Nephron (organoid): ENCODE measurements at regions not wholly inside any gene's neighbourhood (a gene's known extent, or its start where the extent isn't known, plus 50 kb on each side); places are given as distances from the start of the nearest gene placed in this dataset.

Source experiments
- H3K27ac Mint-ChIP-seq, 3 experiments: 2 replicates each; pipeline ENCODE4 v1.8.0; 2020; ENCODE audit warnings: mixed read lengths in 3 of 3, mild to moderate bottlenecking in 2 of 3, moderate library complexity in 1 of 3
- H3K27me3 Mint-ChIP-seq: 2 replicates; pipeline ENCODE4 v1.8.0; 2021; ENCODE audit warnings: low read depth, mild to moderate bottlenecking, moderate library complexity, mixed read lengths
- H3K36me3 Mint-ChIP-seq: 2 replicates; pipeline ENCODE4 v1.8.0; 2020; ENCODE audit warnings: low read depth, mixed read lengths
- H3K4me1 Mint-ChIP-seq: 2 replicates; pipeline ENCODE4 v1.8.0; 2020; ENCODE audit warnings: mixed read lengths
- H3K4me3 Mint-ChIP-seq, 3 experiments: 2 replicates each; pipeline ENCODE4 v1.8.0; 2020; ENCODE audit warnings: mild to moderate bottlenecking in 3 of 3, mixed read lengths in 3 of 3, moderate library complexity in 2 of 3
- H3K9me3 Mint-ChIP-seq: 2 replicates; pipeline ENCODE4 v1.8.0; 2020; ENCODE audit warnings: mixed read lengths
- CTCF ChIP-seq, 3 experiments: fragments of 200-600 bp; sonication (generic); IDR thresholded peaks; one replicate each; pipeline ENCODE4 v1.5.0; 2021; ENCODE audit warnings: antibody characterized with exemption in 3 of 3; ENCODE audit not compliant: unreplicated experiment in 3 of 3

- Mint-ChIP-seq H3K4me1 (no peaks in the 10 kb centered on the region), H3K27me3 (no peaks in the 10 kb centered on the region), H3K27ac (peak overlapping the region in 1 of 3 experiments; percentile 20), H3K9me3 (peaks cover 3% of the 10 kb centered on the region), H3K36me3 (no peaks in the 10 kb centered on the region), H3K4me3 (no peak overlapping the region)
- TF ChIP-seq CTCF (IDR thresholded peaks at IDR 0.05; ENCODE audit: unreplicated experiment in 3 of 3) = no peak
Observed at GRCh38 chr6:11389977-11390376, 147.6 kb upstream of the TMEM170B start.

- H3K27me3 Mint-ChIP-seq = no peaks in the 10 kb centered on the region
- no peaks in the 10 kb centered on the region for H3K36me3 Mint-ChIP-seq
- H3K9me3 Mint-ChIP-seq = peaks cover 3% of the 10 kb centered on the region
- peak overlapping the region in 1 of 3 experiments; percentile 20 for H3K27ac Mint-ChIP-seq
- no peak for TF ChIP-seq CTCF (IDR thresholded peaks at IDR 0.05; ENCODE audit: unreplicated experiment in 3 of 3)
- no peak overlapping the region for H3K4me3 Mint-ChIP-seq
- H3K4me1 Mint-ChIP-seq = peaks cover under 1% of the 10 kb centered on the region
Observed at GRCh38 chr6:11388983-11389944, 148.3 kb upstream of the TMEM170B start.

- TF ChIP-seq CTCF (IDR thresholded peaks at IDR 0.05; ENCODE audit: unreplicated experiment in 3 of 3) = no peak
- Mint-ChIP-seq H3K4me1 (peaks cover 4% of the 10 kb centered on the region), H3K27ac (no peak overlapping the region), H3K4me3 (no peak overlapping the region), H3K36me3 (no peaks in the 10 kb centered on the region), H3K9me3 (peaks cover 3% of the 10 kb centered on the region), H3K27me3 (no peaks in the 10 kb centered on the region)
Observed at GRCh38 chr6:11387707-11388430, 149.7 kb upstream of the TMEM170B start.

DNA sequence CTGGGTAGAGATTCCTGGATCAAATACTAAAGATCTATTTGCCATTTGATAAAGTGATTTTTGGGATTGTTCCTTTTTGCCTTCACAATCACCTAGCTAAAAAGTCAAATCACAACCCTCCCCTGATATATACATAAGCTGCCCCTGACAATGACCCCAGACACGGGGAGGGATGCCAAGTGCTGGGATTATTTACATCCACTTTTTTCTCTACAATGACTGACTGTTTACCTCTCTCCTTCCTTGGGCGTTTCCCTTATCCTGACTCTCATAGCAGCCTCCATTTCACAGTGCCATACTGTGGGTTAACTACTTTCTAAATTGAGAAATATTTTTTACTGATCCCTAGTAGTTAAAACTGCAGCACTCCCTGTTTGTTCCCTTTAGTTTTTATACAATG is 150.8 kb upstream of the TMEM170B start:
- H3K9me3 Mint-ChIP-seq = no peaks in the 10 kb centered on the region
- no peaks in the 10 kb centered on the region for H3K27me3 Mint-ChIP-seq
- no peak for TF ChIP-seq CTCF (IDR thresholded peaks at IDR 0.05; ENCODE audit: unreplicated experiment in 3 of 3)
- no peak overlapping the region for H3K4me3 Mint-ChIP-seq
- no peak overlapping the region for H3K27ac Mint-ChIP-seq
- peaks cover 4% of the 10 kb centered on the region for H3K4me1 Mint-ChIP-seq
- no peaks in the 10 kb centered on the region for H3K36me3 Mint-ChIP-seq

DNA sequence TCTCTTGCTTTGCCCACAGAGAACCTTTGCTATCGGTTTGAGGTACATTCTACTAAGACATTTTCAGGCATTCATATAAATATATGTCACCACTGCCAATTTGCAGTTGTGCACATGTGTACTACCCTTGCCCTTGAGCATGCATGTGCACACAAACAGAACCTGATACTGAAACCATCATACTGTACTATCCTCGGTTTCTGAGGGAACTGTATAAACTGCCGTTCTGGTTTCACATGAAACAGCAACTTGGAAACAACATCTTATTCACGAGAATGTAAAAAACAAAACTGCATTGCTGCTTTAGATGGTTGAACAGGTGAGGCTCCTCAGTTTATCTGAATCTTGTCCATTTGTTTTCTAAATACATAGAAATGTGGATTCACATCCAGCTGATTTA is 151.2 kb upstream of the TMEM170B start:
- TF ChIP-seq CTCF (IDR thresholded peaks at IDR 0.05; ENCODE audit: unreplicated experiment in 3 of 3) = no peak
- Mint-ChIP-seq H3K4me1 (peaks cover 6% of the 10 kb centered on the region), H3K36me3 (no peaks in the 10 kb centered on the region), H3K4me3 (no peak overlapping the region), H3K27me3 (no peaks in the 10 kb centered on the region), H3K9me3 (no peaks in the 10 kb centered on the region), H3K27ac (no peak overlapping the region)
